Esophagus squamous epithelium (tissue), 4 donors: ENCODE measurements at regions not wholly inside any gene's neighbourhood (a gene's known extent, or its start where the extent isn't known, plus 50 kb on each side); places are given as distances from the start of the nearest gene placed in this dataset.

ENCODE experiments used
- CTCF ChIP-seq, 6 experiments: fragments of 450-650 bp in 4 of 6; fragments of 200-600 bp in 2 of 6; sonication (generic) in 2 of 6; IDR thresholded peaks; one replicate each; pipeline ENCODE4 v1.5.1; 2016 to 2019; ENCODE audit warnings: antibody characterized with exemption in 6 of 6, mild to moderate bottlenecking in 4 of 6, moderate library complexity in 4 of 6
- POLR2A ChIP-seq, 4 donors: fragments of 450-650 bp; IDR thresholded peaks; one replicate each; pipeline ENCODE4 v1.6.1; 2017; ENCODE audit warnings: antibody characterized with exemption in 4 of 4, mild to moderate bottlenecking in 4 of 4, moderate library complexity in 3 of 4

DNA sequence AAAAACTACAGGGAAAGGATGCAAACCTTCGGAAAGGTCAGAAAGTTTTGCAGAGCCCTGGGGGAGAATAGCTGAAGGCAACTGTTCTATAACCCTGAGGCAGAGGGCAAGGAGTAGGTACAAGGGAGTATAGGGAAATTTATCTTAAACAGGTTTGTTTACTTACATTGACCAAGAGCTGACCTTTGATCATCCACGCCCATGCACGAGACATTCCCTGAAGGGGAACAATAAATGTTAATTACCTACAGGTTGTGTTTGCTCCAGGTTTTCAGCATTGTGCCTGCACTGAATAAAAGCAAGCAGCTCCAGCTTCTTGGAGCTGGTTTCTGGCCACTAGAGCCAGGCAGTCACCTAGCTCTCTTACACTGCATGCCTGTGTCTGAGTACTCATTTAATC, 524.5 kb upstream of the TGFBR2 start:
- TF ChIP-seq CTCF (IDR thresholded peaks at IDR 0.05) = no peak
- no peak for TF ChIP-seq POLR2A (IDR thresholded peaks at IDR 0.05)
